D341Med (cell line): ENCODE measurements at regions not wholly inside any gene's neighbourhood (a gene's known extent, or its start where the extent isn't known, plus 50 kb on each side); places are given as distances from the start of the nearest gene placed in this dataset.

Experiments used
- DNase-seq: peaks from one replicate; pipeline ENCODE4 v3.0.0; 2012; ENCODE audit warnings: low spot score

- DNase-seq, result no peak
Observed at GRCh38 chr9:16951502-16951901, 81.0 kb upstream of the BNC2 start.

- no peak for DNase-seq
Observed at GRCh38 chr9:16950051-16950450, 79.6 kb upstream of the BNC2 start.

- DNase-seq, result no peak
Observed at GRCh38 chr9:16930578-16930977, 60.1 kb upstream of the BNC2 start.

- no peak for DNase-seq
Observed at GRCh38 chr9:16928179-16928945, 57.9 kb upstream of the BNC2 start.

GRCh38 chr9:16925426-16925825, 55.0 kb upstream of the BNC2 start:
- no peak for DNase-seq

GRCh38 chr9:16924311-16924915, 53.9 kb upstream of the BNC2 start:
- DNase-seq, result no peak

GRCh38 chr9:16921855-16922254, 51.4 kb upstream of the BNC2 start:
- DNase-seq, result no peak
